ENCODE measurements at regions not wholly inside any gene's neighbourhood (a gene's known extent, or its start where the extent isn't known, plus 50 kb on each side); places are given as distances from the start of the nearest gene placed in this dataset.

GRCh38 chr13:40404967-40405716 is 261.3 kb downstream of the FOXO1 start:
- no peak overlapping the region for H3K27ac ChIP-seq (ENCODE audit: low read length)
- no peak overlapping the region for H3K9ac ChIP-seq (ENCODE audit: low read length)
- no peaks in the 10 kb centered on the region for H3K27me3 ChIP-seq (ENCODE audit: control insufficient read depth, insufficient read depth, low read length)
- H3K4me1 ChIP-seq (ENCODE audit: control insufficient read depth, low read depth, low read length), result peaks cover 6% of the 10 kb centered on the region
- no peaks in the 10 kb centered on the region for H3K9me3 ChIP-seq (ENCODE audit: control insufficient read depth, low read depth, low read length)
- no peaks in the 10 kb centered on the region for H3K36me3 ChIP-seq (ENCODE audit: control insufficient read depth, low read depth, low read length)
- H3K4me3 ChIP-seq (ENCODE audit: low read length), result no peak overlapping the region

GRCh38 chr13:40406405-40407120 is 259.9 kb downstream of the FOXO1 start:
- Histone ChIP-seq H3K9me3 (ENCODE audit: control insufficient read depth, low read depth, low read length) (no peaks in the 10 kb centered on the region), H3K27ac (ENCODE audit: low read length) (no peak overlapping the region), H3K4me3 (ENCODE audit: low read length) (no peak overlapping the region), H3K27me3 (ENCODE audit: control insufficient read depth, insufficient read depth, low read length) (no peaks in the 10 kb centered on the region), H3K36me3 (ENCODE audit: control insufficient read depth, low read depth, low read length) (no peaks in the 10 kb centered on the region), H3K9ac (ENCODE audit: low read length) (no peak overlapping the region), H3K4me1 (ENCODE audit: control insufficient read depth, low read depth, low read length) (peaks cover 6% of the 10 kb centered on the region)

- no peaks in the 10 kb centered on the region for H3K36me3 ChIP-seq (ENCODE audit: control insufficient read depth, low read depth, low read length)
- H3K4me3 ChIP-seq (ENCODE audit: low read length), result no peak overlapping the region
- no peak overlapping the region for H3K9ac ChIP-seq (ENCODE audit: low read length)
- H3K4me1 ChIP-seq (ENCODE audit: control insufficient read depth, low read depth, low read length), result peaks cover 6% of the 10 kb centered on the region
- no peaks in the 10 kb centered on the region for H3K9me3 ChIP-seq (ENCODE audit: control insufficient read depth, low read depth, low read length)
- no peaks in the 10 kb centered on the region for H3K27me3 ChIP-seq (ENCODE audit: control insufficient read depth, insufficient read depth, low read length)
- no peak overlapping the region for H3K27ac ChIP-seq (ENCODE audit: low read length)
Measured at GRCh38 chr13:40407567-40407966, 258.9 kb downstream of the FOXO1 start.

- no peaks in the 10 kb centered on the region for H3K4me1 ChIP-seq (ENCODE audit: control insufficient read depth, low read depth, low read length)
- H3K27ac ChIP-seq (ENCODE audit: low read length), result no peak overlapping the region
- no peak overlapping the region for H3K9ac ChIP-seq (ENCODE audit: low read length)
- H3K4me3 ChIP-seq (ENCODE audit: low read length), result no peak overlapping the region
- H3K9me3 ChIP-seq (ENCODE audit: control insufficient read depth, low read depth, low read length), result no peaks in the 10 kb centered on the region
- H3K36me3 ChIP-seq (ENCODE audit: control insufficient read depth, low read depth, low read length), result no peaks in the 10 kb centered on the region
- no peaks in the 10 kb centered on the region for H3K27me3 ChIP-seq (ENCODE audit: control insufficient read depth, insufficient read depth, low read length)
Measured at GRCh38 chr13:40408602-40409001, 257.8 kb downstream of the FOXO1 start.

- Histone ChIP-seq H3K27ac (ENCODE audit: low read length) (no peak overlapping the region), H3K9me3 (ENCODE audit: control insufficient read depth, low read depth, low read length) (no peaks in the 10 kb centered on the region), H3K36me3 (ENCODE audit: control insufficient read depth, low read depth, low read length) (no peaks in the 10 kb centered on the region), H3K27me3 (ENCODE audit: control insufficient read depth, insufficient read depth, low read length) (no peaks in the 10 kb centered on the region), H3K4me1 (ENCODE audit: control insufficient read depth, low read depth, low read length) (no peaks in the 10 kb centered on the region), H3K4me3 (ENCODE audit: low read length) (no peak overlapping the region), H3K9ac (ENCODE audit: low read length) (no peak overlapping the region)
Measured at GRCh38 chr13:40409278-40409677, 257.2 kb downstream of the FOXO1 start.

- Histone ChIP-seq H3K4me3 (ENCODE audit: low read length) (no peak overlapping the region), H3K9ac (ENCODE audit: low read length) (no peak overlapping the region), H3K27ac (ENCODE audit: low read length) (no peak overlapping the region), H3K36me3 (ENCODE audit: control insufficient read depth, low read depth, low read length) (no peaks in the 10 kb centered on the region), H3K27me3 (ENCODE audit: control insufficient read depth, insufficient read depth, low read length) (no peaks in the 10 kb centered on the region), H3K9me3 (ENCODE audit: control insufficient read depth, low read depth, low read length) (no peaks in the 10 kb centered on the region), H3K4me1 (ENCODE audit: control insufficient read depth, low read depth, low read length) (no peaks in the 10 kb centered on the region)
Measured at GRCh38 chr13:40410315-40410714, 256.1 kb downstream of the FOXO1 start.

- H3K9me3 ChIP-seq (ENCODE audit: control insufficient read depth, low read depth, low read length), result no peaks in the 10 kb centered on the region
- H3K36me3 ChIP-seq (ENCODE audit: control insufficient read depth, low read depth, low read length), result no peaks in the 10 kb centered on the region
- H3K27me3 ChIP-seq (ENCODE audit: control insufficient read depth, insufficient read depth, low read length), result no peaks in the 10 kb centered on the region
- H3K4me1 ChIP-seq (ENCODE audit: control insufficient read depth, low read depth, low read length), result no peaks in the 10 kb centered on the region
- H3K9ac ChIP-seq (ENCODE audit: low read length), result no peak overlapping the region
- H3K4me3 ChIP-seq (ENCODE audit: low read length), result no peak overlapping the region
- no peak overlapping the region for H3K27ac ChIP-seq (ENCODE audit: low read length)
Measured at GRCh38 chr13:40420160-40420740, 246.2 kb downstream of the FOXO1 start.

- H3K27ac ChIP-seq (ENCODE audit: low read length), result no peak overlapping the region
- H3K4me3 ChIP-seq (ENCODE audit: low read length), result no peak overlapping the region
Measured at GRCh38 chr13:40422588-40423235, 243.7 kb downstream of the FOXO1 start.

GRCh38 chr13:40428354-40428753 is 238.1 kb downstream of the FOXO1 start:
- Histone ChIP-seq H3K36me3 (ENCODE audit: control insufficient read depth, low read depth, low read length) (no peaks in the 10 kb centered on the region), H3K4me1 (ENCODE audit: control insufficient read depth, low read depth, low read length) (no peaks in the 10 kb centered on the region), H3K9ac (ENCODE audit: low read length) (no peak overlapping the region), H3K27ac (ENCODE audit: low read length) (no peak overlapping the region), H3K27me3 (ENCODE audit: control insufficient read depth, insufficient read depth, low read length) (no peaks in the 10 kb centered on the region), H3K9me3 (ENCODE audit: control insufficient read depth, low read depth, low read length) (no peaks in the 10 kb centered on the region), H3K4me3 (ENCODE audit: low read length) (no peak overlapping the region)

More at GRCh38 chr13:40422588-40423235, 243.7 kb downstream of the FOXO1 start:
- H3K27me3 ChIP-seq (ENCODE audit: control insufficient read depth, insufficient read depth, low read length), result no peaks in the 10 kb centered on the region
- H3K4me1 ChIP-seq (ENCODE audit: control insufficient read depth, low read depth, low read length), result no peaks in the 10 kb centered on the region
- H3K9me3 ChIP-seq (ENCODE audit: control insufficient read depth, low read depth, low read length), result no peaks in the 10 kb centered on the region
- H3K36me3 ChIP-seq (ENCODE audit: control insufficient read depth, low read depth, low read length), result no peaks in the 10 kb centered on the region
- H3K9ac ChIP-seq (ENCODE audit: low read length), result no peak overlapping the region

GRCh38 chr13:40429706-40430545 is 236.5 kb downstream of the FOXO1 start:
- no peak overlapping the region for H3K27ac ChIP-seq (ENCODE audit: low read length)
- H3K36me3 ChIP-seq (ENCODE audit: control insufficient read depth, low read depth, low read length), result no peaks in the 10 kb centered on the region
- H3K4me3 ChIP-seq (ENCODE audit: low read length), result no peak overlapping the region
- no peaks in the 10 kb centered on the region for H3K4me1 ChIP-seq (ENCODE audit: control insufficient read depth, low read depth, low read length)
- no peaks in the 10 kb centered on the region for H3K27me3 ChIP-seq (ENCODE audit: control insufficient read depth, insufficient read depth, low read length)
- H3K9ac ChIP-seq (ENCODE audit: low read length), result no peak overlapping the region
- no peaks in the 10 kb centered on the region for H3K9me3 ChIP-seq (ENCODE audit: control insufficient read depth, low read depth, low read length)
